SK-N-MC (cell line): ENCODE measurements at regions not wholly inside any gene's neighbourhood (a gene's known extent, or its start where the extent isn't known, plus 50 kb on each side); places are given as distances from the start of the nearest gene placed in this dataset.

ENCODE experiments used
- EZH2 ChIP-seq: fragments of 200-600 bp; sonication (generic); IDR thresholded peaks from one replicate; pipeline ENCODE4 v1.6.1; 2017; ENCODE audit warnings: antibody characterized with exemption
- POLR2AphosphoS5 ChIP-seq: IDR thresholded peaks from 2 replicates; pipeline ENCODE4 v1.6.1; 2012; ENCODE audit warnings: mild to moderate bottlenecking, low read depth, low read length, borderline replicate concordance

- TF ChIP-seq POLR2AphosphoS5 (no peak), EZH2 (no peak)
Measured at GRCh38 chr11:43119275-43119970, 192.4 kb upstream of the API5 start.
